Gastrocnemius medialis (tissue), 4 donors: ENCODE measurements at regions not wholly inside any gene's neighbourhood (a gene's known extent, or its start where the extent isn't known, plus 50 kb on each side); places are given as distances from the start of the nearest gene placed in this dataset.

Experiments used
- POLR2A ChIP-seq, 2 donors: fragments of 450-650 bp; IDR thresholded peaks; one replicate each; pipeline ENCODE4 v1.6.1; 2017; ENCODE audit warnings: antibody characterized with exemption in 2 of 2, mild to moderate bottlenecking in 2 of 2, moderate library complexity in 2 of 2
- TF ChIP-seq, protein P1 (sequence below), 5 experiments: fragments of 450-650 bp in 3 of 5; fragments of 200-600 bp in 2 of 5; sonication (generic) in 2 of 5; IDR thresholded peaks in 4 of 5; conservative IDR thresholded peaks in 1 of 5; 1 replicate in 4 of 5; 2 replicates in 1 of 5; pipeline ENCODE4 v1.5.1; 2016 to 2019; ENCODE audit warnings: antibody characterized with exemption in 5 of 5, mild to moderate bottlenecking in 3 of 5, moderate library complexity in 3 of 5

DNA sequence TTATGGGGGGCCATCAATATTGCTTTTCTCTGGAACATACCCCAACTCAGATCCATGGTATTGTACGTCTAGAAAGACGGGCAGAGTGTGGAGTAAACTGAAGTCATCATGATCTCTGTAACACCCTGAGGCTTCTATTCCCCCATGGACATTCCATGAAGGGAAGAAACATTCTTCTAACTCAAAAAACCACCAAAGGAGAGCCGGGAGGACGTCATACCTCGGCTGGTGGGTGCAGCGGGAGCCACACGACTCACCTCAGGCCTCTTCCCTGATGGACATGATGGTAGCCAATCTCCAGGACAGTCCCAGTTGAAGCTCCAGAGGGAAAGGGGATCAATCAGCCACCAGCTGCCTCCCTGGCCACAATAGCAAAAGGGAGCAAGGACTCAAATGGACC lies 127.3 kb downstream of the MREG start:
- TF ChIP-seq, protein P1, sequence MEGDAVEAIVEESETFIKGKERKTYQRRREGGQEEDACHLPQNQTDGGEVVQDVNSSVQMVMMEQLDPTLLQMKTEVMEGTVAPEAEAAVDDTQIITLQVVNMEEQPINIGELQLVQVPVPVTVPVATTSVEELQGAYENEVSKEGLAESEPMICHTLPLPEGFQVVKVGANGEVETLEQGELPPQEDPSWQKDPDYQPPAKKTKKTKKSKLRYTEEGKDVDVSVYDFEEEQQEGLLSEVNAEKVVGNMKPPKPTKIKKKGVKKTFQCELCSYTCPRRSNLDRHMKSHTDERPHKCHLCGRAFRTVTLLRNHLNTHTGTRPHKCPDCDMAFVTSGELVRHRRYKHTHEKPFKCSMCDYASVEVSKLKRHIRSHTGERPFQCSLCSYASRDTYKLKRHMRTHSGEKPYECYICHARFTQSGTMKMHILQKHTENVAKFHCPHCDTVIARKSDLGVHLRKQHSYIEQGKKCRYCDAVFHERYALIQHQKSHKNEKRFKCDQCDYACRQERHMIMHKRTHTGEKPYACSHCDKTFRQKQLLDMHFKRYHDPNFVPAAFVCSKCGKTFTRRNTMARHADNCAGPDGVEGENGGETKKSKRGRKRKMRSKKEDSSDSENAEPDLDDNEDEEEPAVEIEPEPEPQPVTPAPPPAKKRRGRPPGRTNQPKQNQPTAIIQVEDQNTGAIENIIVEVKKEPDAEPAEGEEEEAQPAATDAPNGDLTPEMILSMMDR (IDR thresholded peaks at IDR 0.05 in 4 of 5, conservative IDR thresholded peaks at IDR 0.05 in 1 of 5): no peak
- no peak for TF ChIP-seq POLR2A (IDR thresholded peaks at IDR 0.05)
